ENCODE measurements at regions not wholly inside any gene's neighbourhood (a gene's known extent, or its start where the extent isn't known, plus 50 kb on each side); places are given as distances from the start of the nearest gene placed in this dataset.

DNA sequence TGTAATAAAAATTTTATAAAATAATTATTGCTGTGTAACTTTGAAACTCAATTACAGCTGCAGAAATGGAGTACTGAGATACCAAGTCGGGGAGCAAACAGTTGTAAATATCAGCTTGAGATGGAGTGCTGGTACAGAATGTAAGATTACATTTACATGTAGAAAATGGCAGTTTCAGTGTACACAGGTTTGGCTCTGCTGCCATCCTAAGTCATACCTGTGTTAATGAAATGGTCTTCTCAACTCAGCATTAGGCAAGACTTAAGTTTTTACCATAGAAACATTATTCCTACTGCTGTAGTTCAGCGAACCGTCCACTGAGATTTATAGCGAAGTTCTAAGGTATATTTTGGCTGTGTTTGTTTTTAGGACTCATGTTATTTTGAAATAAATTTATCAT is 110.1 kb upstream of the TBL1XR1 start (continued):
- TF ChIP-seq, protein P1, sequence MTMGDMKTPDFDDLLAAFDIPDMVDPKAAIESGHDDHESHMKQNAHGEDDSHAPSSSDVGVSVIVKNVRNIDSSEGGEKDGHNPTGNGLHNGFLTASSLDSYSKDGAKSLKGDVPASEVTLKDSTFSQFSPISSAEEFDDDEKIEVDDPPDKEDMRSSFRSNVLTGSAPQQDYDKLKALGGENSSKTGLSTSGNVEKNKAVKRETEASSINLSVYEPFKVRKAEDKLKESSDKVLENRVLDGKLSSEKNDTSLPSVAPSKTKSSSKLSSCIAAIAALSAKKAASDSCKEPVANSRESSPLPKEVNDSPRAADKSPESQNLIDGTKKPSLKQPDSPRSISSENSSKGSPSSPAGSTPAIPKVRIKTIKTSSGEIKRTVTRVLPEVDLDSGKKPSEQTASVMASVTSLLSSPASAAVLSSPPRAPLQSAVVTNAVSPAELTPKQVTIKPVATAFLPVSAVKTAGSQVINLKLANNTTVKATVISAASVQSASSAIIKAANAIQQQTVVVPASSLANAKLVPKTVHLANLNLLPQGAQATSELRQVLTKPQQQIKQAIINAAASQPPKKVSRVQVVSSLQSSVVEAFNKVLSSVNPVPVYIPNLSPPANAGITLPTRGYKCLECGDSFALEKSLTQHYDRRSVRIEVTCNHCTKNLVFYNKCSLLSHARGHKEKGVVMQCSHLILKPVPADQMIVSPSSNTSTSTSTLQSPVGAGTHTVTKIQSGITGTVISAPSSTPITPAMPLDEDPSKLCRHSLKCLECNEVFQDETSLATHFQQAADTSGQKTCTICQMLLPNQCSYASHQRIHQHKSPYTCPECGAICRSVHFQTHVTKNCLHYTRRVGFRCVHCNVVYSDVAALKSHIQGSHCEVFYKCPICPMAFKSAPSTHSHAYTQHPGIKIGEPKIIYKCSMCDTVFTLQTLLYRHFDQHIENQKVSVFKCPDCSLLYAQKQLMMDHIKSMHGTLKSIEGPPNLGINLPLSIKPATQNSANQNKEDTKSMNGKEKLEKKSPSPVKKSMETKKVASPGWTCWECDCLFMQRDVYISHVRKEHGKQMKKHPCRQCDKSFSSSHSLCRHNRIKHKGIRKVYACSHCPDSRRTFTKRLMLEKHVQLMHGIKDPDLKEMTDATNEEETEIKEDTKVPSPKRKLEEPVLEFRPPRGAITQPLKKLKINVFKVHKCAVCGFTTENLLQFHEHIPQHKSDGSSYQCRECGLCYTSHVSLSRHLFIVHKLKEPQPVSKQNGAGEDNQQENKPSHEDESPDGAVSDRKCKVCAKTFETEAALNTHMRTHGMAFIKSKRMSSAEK (CRISPR knock-in tag; IDR thresholded peaks at IDR 0.05; ENCODE audit: borderline replicate concordance), result no peak
- TF ChIP-seq SMAD4 (CRISPR knock-in tag; IDR thresholded peaks at IDR 0.05), result no peak
- TF ChIP-seq, protein P2, sequence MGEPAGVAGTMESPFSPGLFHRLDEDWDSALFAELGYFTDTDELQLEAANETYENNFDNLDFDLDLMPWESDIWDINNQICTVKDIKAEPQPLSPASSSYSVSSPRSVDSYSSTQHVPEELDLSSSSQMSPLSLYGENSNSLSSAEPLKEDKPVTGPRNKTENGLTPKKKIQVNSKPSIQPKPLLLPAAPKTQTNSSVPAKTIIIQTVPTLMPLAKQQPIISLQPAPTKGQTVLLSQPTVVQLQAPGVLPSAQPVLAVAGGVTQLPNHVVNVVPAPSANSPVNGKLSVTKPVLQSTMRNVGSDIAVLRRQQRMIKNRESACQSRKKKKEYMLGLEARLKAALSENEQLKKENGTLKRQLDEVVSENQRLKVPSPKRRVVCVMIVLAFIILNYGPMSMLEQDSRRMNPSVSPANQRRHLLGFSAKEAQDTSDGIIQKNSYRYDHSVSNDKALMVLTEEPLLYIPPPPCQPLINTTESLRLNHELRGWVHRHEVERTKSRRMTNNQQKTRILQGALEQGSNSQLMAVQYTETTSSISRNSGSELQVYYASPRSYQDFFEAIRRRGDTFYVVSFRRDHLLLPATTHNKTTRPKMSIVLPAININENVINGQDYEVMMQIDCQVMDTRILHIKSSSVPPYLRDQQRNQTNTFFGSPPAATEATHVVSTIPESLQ (CRISPR knock-in tag; IDR thresholded peaks at IDR 0.05), result no peak
- no peak for TF ChIP-seq ZNF317 (CRISPR knock-in tag; IDR thresholded peaks at IDR 0.05; ENCODE audit: borderline replicate concordance, low read depth)
- no peak for TF ChIP-seq ZBTB21 (CRISPR knock-in tag; IDR thresholded peaks at IDR 0.05; ENCODE audit: borderline replicate concordance)
- TF ChIP-seq NFYB (CRISPR knock-in tag; conservative IDR thresholded peaks at IDR 0.05; ENCODE audit: low read depth), result no peak
- TF ChIP-seq, protein P3, sequence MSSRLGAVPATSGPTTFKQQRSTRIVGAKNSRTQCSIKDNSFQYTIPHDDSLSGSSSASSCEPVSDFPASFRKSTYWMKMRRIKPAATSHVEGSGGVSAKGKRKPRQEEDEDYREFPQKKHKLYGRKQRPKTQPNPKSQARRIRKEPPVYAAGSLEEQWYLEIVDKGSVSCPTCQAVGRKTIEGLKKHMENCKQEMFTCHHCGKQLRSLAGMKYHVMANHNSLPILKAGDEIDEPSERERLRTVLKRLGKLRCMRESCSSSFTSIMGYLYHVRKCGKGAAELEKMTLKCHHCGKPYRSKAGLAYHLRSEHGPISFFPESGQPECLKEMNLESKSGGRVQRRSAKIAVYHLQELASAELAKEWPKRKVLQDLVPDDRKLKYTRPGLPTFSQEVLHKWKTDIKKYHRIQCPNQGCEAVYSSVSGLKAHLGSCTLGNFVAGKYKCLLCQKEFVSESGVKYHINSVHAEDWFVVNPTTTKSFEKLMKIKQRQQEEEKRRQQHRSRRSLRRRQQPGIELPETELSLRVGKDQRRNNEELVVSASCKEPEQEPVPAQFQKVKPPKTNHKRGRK (CRISPR knock-in tag; IDR thresholded peaks at IDR 0.05; ENCODE audit: borderline replicate concordance), result no peak
- no peak for TF ChIP-seq ZNF263 (CRISPR knock-in tag; IDR thresholded peaks at IDR 0.05; ENCODE audit: low read depth)
- no peak for TF ChIP-seq TEAD1 (CRISPR knock-in tag; IDR thresholded peaks at IDR 0.05)
- TF ChIP-seq, protein P4, sequence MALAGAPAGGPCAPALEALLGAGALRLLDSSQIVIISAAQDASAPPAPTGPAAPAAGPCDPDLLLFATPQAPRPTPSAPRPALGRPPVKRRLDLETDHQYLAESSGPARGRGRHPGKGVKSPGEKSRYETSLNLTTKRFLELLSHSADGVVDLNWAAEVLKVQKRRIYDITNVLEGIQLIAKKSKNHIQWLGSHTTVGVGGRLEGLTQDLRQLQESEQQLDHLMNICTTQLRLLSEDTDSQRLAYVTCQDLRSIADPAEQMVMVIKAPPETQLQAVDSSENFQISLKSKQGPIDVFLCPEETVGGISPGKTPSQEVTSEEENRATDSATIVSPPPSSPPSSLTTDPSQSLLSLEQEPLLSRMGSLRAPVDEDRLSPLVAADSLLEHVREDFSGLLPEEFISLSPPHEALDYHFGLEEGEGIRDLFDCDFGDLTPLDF (CRISPR knock-in tag; IDR thresholded peaks at IDR 0.05), result no peak
- TF ChIP-seq, protein P5, sequence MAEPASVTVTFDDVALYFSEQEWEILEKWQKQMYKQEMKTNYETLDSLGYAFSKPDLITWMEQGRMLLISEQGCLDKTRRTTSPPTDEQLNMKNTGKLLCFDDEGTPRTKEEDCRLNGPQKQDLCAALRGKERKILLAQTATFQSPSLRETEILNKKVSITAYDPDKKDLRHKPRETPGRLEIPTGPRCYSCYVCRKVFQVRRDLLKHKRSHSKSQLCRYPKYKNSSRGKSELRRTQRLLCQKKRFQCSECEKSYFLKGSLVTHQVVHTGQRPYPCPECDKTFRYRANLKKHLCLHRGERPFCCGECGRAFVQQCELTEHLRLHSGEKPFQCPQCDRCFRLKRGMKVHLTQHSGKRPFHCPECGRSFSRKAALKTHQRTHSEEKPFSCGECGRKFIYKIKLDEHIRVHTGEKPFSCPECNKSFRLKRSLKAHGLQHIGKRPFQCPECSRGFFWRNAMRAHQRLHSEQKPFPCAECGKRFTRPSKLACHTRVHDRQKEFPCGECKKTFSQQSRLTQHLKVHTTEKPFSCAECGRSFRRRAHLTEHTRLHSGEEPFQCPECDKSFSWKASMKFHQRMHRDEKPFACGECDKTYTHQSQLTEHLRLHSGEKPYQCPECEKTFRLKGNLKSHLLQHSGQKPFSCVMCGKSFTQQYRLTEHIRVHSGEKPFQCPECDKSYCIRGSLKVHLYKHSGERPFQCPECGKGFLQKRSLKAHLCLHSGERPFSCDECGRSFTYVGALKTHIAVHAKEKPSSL (CRISPR knock-in tag; conservative IDR thresholded peaks at IDR 0.05), result no peak
- no peak for TF ChIP-seq TEAD4 (CRISPR knock-in tag; IDR thresholded peaks at IDR 0.05)
- TF ChIP-seq, protein P6, sequence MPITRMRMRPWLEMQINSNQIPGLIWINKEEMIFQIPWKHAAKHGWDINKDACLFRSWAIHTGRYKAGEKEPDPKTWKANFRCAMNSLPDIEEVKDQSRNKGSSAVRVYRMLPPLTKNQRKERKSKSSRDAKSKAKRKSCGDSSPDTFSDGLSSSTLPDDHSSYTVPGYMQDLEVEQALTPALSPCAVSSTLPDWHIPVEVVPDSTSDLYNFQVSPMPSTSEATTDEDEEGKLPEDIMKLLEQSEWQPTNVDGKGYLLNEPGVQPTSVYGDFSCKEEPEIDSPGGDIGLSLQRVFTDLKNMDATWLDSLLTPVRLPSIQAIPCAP (CRISPR knock-in tag; IDR thresholded peaks at IDR 0.05), result no peak

DNA sequence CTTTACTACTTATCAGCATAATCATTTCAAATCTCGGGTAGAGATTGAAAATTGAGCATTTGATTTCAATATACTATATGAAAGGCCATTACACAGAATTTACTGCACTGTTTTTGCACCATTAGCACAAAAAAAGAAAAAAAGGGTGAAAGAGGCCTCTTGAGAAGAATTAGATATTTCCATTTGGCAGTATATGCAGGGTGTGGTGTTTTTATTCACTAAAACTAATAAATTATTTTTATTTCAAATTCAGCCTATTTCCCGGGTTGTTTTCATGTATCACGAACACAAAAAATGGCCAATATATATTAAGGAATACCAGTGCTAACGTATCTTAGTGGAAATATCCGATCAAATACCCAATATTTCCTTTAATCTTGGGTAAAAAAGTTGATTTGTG is 110.5 kb upstream of the TBL1XR1 start:
- Mint-ChIP-seq H3K36me3 (peaks cover 8% of the 10 kb centered on the region), H3K27ac (no peak overlapping the region), H3K9me3 (peaks cover 12% of the 10 kb centered on the region; the same call in 1 of the 2 replicates), H3K4me1 (no peaks in the 10 kb centered on the region), H3K4me3 (no peak overlapping the region), H3K27me3 (ENCODE audit: low read depth) (no peaks in the 10 kb centered on the region)
- ATAC-seq (no peak), DNase-seq (ENCODE audit: low spot score) (no peak)
- CTCF ChIA-PET, result no interaction called here
- POLR2A ChIA-PET, result no interaction called here
- TF ChIP-seq, protein P7, sequence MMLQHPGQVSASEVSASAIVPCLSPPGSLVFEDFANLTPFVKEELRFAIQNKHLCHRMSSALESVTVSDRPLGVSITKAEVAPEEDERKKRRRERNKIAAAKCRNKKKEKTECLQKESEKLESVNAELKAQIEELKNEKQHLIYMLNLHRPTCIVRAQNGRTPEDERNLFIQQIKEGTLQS (CRISPR knock-in tag; conservative IDR thresholded peaks at IDR 0.05), result no peak
- TF ChIP-seq NR2C2 (CRISPR knock-in tag; IDR thresholded peaks at IDR 0.05) (no peak), ZNF671 (CRISPR knock-in tag; IDR thresholded peaks at IDR 0.05) (no peak), ZNF423 (CRISPR knock-in tag; IDR thresholded peaks at IDR 0.05) (no peak), TEAD1 (CRISPR knock-in tag; IDR thresholded peaks at IDR 0.05) (no peak), ZNF138 (CRISPR knock-in tag; conservative IDR thresholded peaks at IDR 0.05) (no peak)
- TF ChIP-seq, protein P8, sequence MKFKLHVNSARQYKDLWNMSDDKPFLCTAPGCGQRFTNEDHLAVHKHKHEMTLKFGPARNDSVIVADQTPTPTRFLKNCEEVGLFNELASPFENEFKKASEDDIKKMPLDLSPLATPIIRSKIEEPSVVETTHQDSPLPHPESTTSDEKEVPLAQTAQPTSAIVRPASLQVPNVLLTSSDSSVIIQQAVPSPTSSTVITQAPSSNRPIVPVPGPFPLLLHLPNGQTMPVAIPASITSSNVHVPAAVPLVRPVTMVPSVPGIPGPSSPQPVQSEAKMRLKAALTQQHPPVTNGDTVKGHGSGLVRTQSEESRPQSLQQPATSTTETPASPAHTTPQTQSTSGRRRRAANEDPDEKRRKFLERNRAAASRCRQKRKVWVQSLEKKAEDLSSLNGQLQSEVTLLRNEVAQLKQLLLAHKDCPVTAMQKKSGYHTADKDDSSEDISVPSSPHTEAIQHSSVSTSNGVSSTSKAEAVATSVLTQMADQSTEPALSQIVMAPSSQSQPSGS (CRISPR knock-in tag; IDR thresholded peaks at IDR 0.05; ENCODE audit: borderline replicate concordance, low read depth), result no peak
- TF ChIP-seq, protein P2 (CRISPR knock-in tag; IDR thresholded peaks at IDR 0.05), result no peak
